H1 (cell line): ENCODE measurements at regions not wholly inside any gene's neighbourhood (a gene's known extent, or its start where the extent isn't known, plus 50 kb on each side); places are given as distances from the start of the nearest gene placed in this dataset.

Experiments
- CTCF ChIA-PET: fragments of 300-600 bp; sonication (Branson Sonifier 250); formaldehyde crosslinking; loops from one replicate; lab custom pipeline; 2021; ENCODE audit not compliant: partially characterized antibody; lab: Charles Lee
- POLR2A ChIA-PET: fragments of 300-600 bp; sonication (Branson Sonifier 250); formaldehyde crosslinking; loops from one replicate; lab custom pipeline; 2021; ENCODE audit warnings: inconsistent platforms; ENCODE audit not compliant: partially characterized antibody; lab: Charles Lee
- DNase-seq, 2 experiments: peaks; one replicate each; pipeline versions ENCODE4 v3.0.0 to v3.0.0-alpha.2; 2010 to 2022; ENCODE audit warnings: low spot score in 2 of 2, low read depth in 1 of 2, mixed read lengths in 1 of 2
- FAIRE-seq: peaks from 2 replicates; lab custom pipeline; 2011; peaks lifted over from hg19 to GRCh38; lab: Jason Lieb, UNC
- H2AFZ ChIP-seq: 2 replicates; pipeline ENCODE4 v1.8.1; 2012; ENCODE audit warnings: low read length, inconsistent platforms
- H2AK5ac ChIP-seq: 2 replicates; pipeline ENCODE4 v1.6.1; 2013; ENCODE audit warnings: low read depth, low read length
- H2BK120ac ChIP-seq: replicated peaks from 2 replicates; pipeline ENCODE3; 2013; ENCODE audit warnings: low read depth, low read length, inconsistent platforms
- H2BK12ac ChIP-seq: 2 replicates; pipeline ENCODE4 v1.6.1; 2013; ENCODE audit warnings: low read depth, low read length
- H2BK15ac ChIP-seq: 2 replicates; pipeline ENCODE4 v1.6.1; 2013; ENCODE audit warnings: low read length
- H2BK20ac ChIP-seq: 2 replicates; pipeline ENCODE4 v1.6.1; 2013; ENCODE audit warnings: low read length
- H2BK5ac ChIP-seq: 2 replicates; pipeline ENCODE4 v1.6.1; 2013; ENCODE audit warnings: low read depth, low read length
- H3K14ac ChIP-seq: 2 replicates; pipeline ENCODE4 v1.6.1; 2013; ENCODE audit warnings: inconsistent platforms; ENCODE audit not compliant: insufficient read length
- H3K18ac ChIP-seq: 2 replicates; pipeline ENCODE4 v1.6.1; 2013; ENCODE audit warnings: low read length; ENCODE audit errors: extremely low read depth
- H3K23ac ChIP-seq: 2 replicates; pipeline ENCODE4 v1.6.1; 2013; ENCODE audit warnings: inconsistent platforms; ENCODE audit not compliant: insufficient read length
- H3K23me2 ChIP-seq: 2 replicates; pipeline ENCODE4 v1.6.1; 2013; ENCODE audit warnings: low read depth, low read length
- H3K27ac ChIP-seq: 2 replicates; pipeline ENCODE4 v1.6.1; 2011; ENCODE audit warnings: low read depth, low read length, inconsistent platforms
- H3K27me3 ChIP-seq, 4 experiments: replicated peaks in 1 of 4; 1 replicate in 1 of 4; 2 replicates in 3 of 4; pipeline versions ENCODE4 v1.6.1 to v1.8.1; 2011 to 2013; ENCODE audit warnings: low read length in 3 of 4, mild to moderate bottlenecking in 3 of 4, inconsistent platforms in 2 of 4, mixed read lengths in 2 of 4, moderate library complexity in 1 of 4; ENCODE audit not compliant: control insufficient read depth in 3 of 4, insufficient read depth in 3 of 4; ENCODE audit errors: extremely low read depth in 1 of 4
- H3K36me3 ChIP-seq, 4 experiments: 2 replicates each; pipeline versions ENCODE4 v1.6.1 to v1.8.1; 2011 to 2013; ENCODE audit warnings: mild to moderate bottlenecking in 4 of 4, low read length in 3 of 4, moderate library complexity in 2 of 4, control low read depth in 1 of 4, inconsistent platforms in 1 of 4; ENCODE audit not compliant: insufficient read depth in 4 of 4, control insufficient read depth in 2 of 4
- H3K4ac ChIP-seq: replicated peaks from 2 replicates; pipeline ENCODE3; 2013; ENCODE audit warnings: low read length, low read depth, mixed read lengths, inconsistent platforms; ENCODE audit not compliant: insufficient read length
- H3K4me1 ChIP-seq, 4 experiments: replicated peaks in 1 of 4; 1 replicate in 1 of 4; 2 replicates in 3 of 4; pipeline versions ENCODE4 v1.6.1 to v1.8.1; 2011 to 2013; ENCODE audit warnings: low read length in 3 of 4, inconsistent platforms in 2 of 4, mixed read lengths in 1 of 4; ENCODE audit not compliant: insufficient read depth in 4 of 4, control insufficient read depth in 3 of 4
- H3K4me2 ChIP-seq, 2 experiments: 2 replicates each; pipeline versions ENCODE4 v1.6.1 to v1.8.1; 2011 to 2013; ENCODE audit warnings: low read depth in 2 of 2, low read length in 2 of 2, control low read depth in 1 of 2, inconsistent platforms in 1 of 2, mild to moderate bottlenecking in 1 of 2; ENCODE audit not compliant: insufficient read depth in 1 of 2
- H3K4me3 ChIP-seq, 4 experiments: fragments of 200-600, 300-600 bp in 1 of 4; sonication (generic), shearing (Covaris generic), sonication (Bioruptor Twin) in 1 of 4; 2 replicates each; pipeline versions ENCODE4 v1.5.1 to v1.8.1; 2011 to 2016; ENCODE audit warnings: low read length in 4 of 4, low read depth in 3 of 4, control low read depth in 2 of 4, inconsistent platforms in 2 of 4, mild to moderate bottlenecking in 2 of 4, mixed read lengths in 1 of 4, moderate library complexity in 1 of 4; ENCODE audit not compliant: insufficient read depth in 2 of 4; ENCODE audit errors: extremely low read depth in 1 of 4
- H3K56ac ChIP-seq: replicated peaks from 2 replicates; pipeline ENCODE3; 2013; ENCODE audit warnings: low read depth, mild to moderate bottlenecking, mixed read lengths, low read length, inconsistent platforms; ENCODE audit not compliant: insufficient read length
- H3K79me1 ChIP-seq: 2 replicates; pipeline ENCODE4 v1.6.1; 2013; ENCODE audit warnings: low read depth, low read length, control low read depth
- H3K79me2 ChIP-seq, 2 experiments: 2 replicates each; pipeline versions ENCODE4 v1.6.1 to v1.8.1; 2012 to 2013; ENCODE audit warnings: low read length in 2 of 2, mild to moderate bottlenecking in 2 of 2, inconsistent platforms in 1 of 2; ENCODE audit not compliant: insufficient read depth in 2 of 2, control insufficient read depth in 1 of 2
- H3K9ac ChIP-seq, 4 experiments: replicated peaks in 1 of 4; 1 replicate in 1 of 4; 2 replicates in 3 of 4; pipeline versions ENCODE4 v1.6.1 to v1.8.1; 2011 to 2013; ENCODE audit warnings: low read depth in 3 of 4, low read length in 3 of 4, control low read depth in 2 of 4, mild to moderate bottlenecking in 2 of 4, moderate library complexity in 2 of 4, inconsistent platforms in 1 of 4; ENCODE audit errors: extremely low read depth in 1 of 4
- H3K9me3 ChIP-seq, 2 experiments: 2 replicates each; pipeline versions ENCODE4 v1.6.1 to v1.8.1; 2012 to 2013; ENCODE audit warnings: mild to moderate bottlenecking in 2 of 2, moderate library complexity in 2 of 2, control low read depth in 1 of 2, inconsistent platforms in 1 of 2, low read depth in 1 of 2, low read length in 1 of 2, mixed read lengths in 1 of 2; ENCODE audit not compliant: insufficient read depth in 2 of 2
- H4K20me1 ChIP-seq, 2 experiments: replicated peaks in 1 of 2; 2 replicates each; pipeline versions ENCODE3 to v1.8.1; 2011 to 2013; ENCODE audit warnings: inconsistent platforms in 2 of 2, low read length in 2 of 2, mild to moderate bottlenecking in 1 of 2; ENCODE audit not compliant: insufficient read depth in 2 of 2, control insufficient read depth in 1 of 2
- H4K5ac ChIP-seq: 2 replicates; pipeline ENCODE4 v1.6.1; 2013; ENCODE audit warnings: low read length, low read depth, mixed read lengths, inconsistent platforms; ENCODE audit not compliant: insufficient read length
- H4K8ac ChIP-seq: 2 replicates; pipeline ENCODE4 v1.8.0; 2013; ENCODE audit warnings: mild to moderate bottlenecking, moderate library complexity, low read length, inconsistent platforms; ENCODE audit not compliant: insufficient read depth; ENCODE audit errors: extremely low read depth
- H4K91ac ChIP-seq: replicated peaks from 2 replicates; pipeline ENCODE3; 2013; ENCODE audit warnings: low read length, mixed read lengths, inconsistent platforms; ENCODE audit not compliant: insufficient read length
- BRCA1 ChIP-seq: IDR thresholded peaks from 2 replicates; pipeline ENCODE4 v1.6.1; 2012; ENCODE audit warnings: low read depth, low read length, improper control_type of control experiment
- CHD1 ChIP-seq: IDR thresholded peaks from 2 replicates; pipeline ENCODE4 v1.6.1; 2012; ENCODE audit warnings: low read depth, low read length, improper control_type of control experiment
- CHD2 ChIP-seq: IDR thresholded peaks from 2 replicates; pipeline ENCODE4 v1.6.1; 2012; ENCODE audit warnings: low read length, improper control_type of control experiment
- E2F6 ChIP-seq: IDR thresholded peaks from 2 replicates; pipeline ENCODE4 v1.6.1; 2012; ENCODE audit warnings: inconsistent platforms
- GTF2F1 ChIP-seq: IDR thresholded peaks from 2 replicates; pipeline ENCODE4 v1.6.1; 2012; ENCODE audit warnings: low read depth, low read length, improper control_type of control experiment, borderline replicate concordance
- KDM1A ChIP-seq: fragments of 200-600, 300-600 bp; sonication (generic); IDR thresholded peaks from 2 replicates; pipeline ENCODE4 v1.7.1; 2016; ENCODE audit warnings: mild to moderate bottlenecking, low read length, borderline replicate concordance
- MAX ChIP-seq: IDR thresholded peaks from 2 replicates; pipeline ENCODE4 v1.6.1; 2012; ENCODE audit warnings: inconsistent platforms
- PHF8 ChIP-seq: fragments of 200-600 bp; sonication (generic); conservative IDR thresholded peaks from 2 replicates; pipeline ENCODE4 v1.7.1; 2012; ENCODE audit warnings: low read depth, mild to moderate bottlenecking, inconsistent platforms, low read length, moderate library complexity
- POLR2A ChIP-seq, 2 experiments: IDR thresholded peaks; 1 replicate in 1 of 2; 2 replicates in 1 of 2; pipeline ENCODE4 v1.6.1; 2011; ENCODE audit warnings: low read depth in 2 of 2, low read length in 2 of 2, mild to moderate bottlenecking in 2 of 2; ENCODE audit errors: control extremely low read depth in 1 of 2
- SAP30 ChIP-seq: fragments of 300-600 bp; sonication (generic); IDR thresholded peaks from 2 replicates; pipeline ENCODE4 v1.7.1; 2012; ENCODE audit warnings: low read length, moderate library complexity, mild to moderate bottlenecking, inconsistent platforms; ENCODE audit not compliant: insufficient read depth, insufficient replicate concordance
- SIRT6 ChIP-seq: IDR thresholded peaks from one replicate; pipeline ENCODE4 v1.7.1; 2012; ENCODE audit warnings: low read length, inconsistent platforms
- SIX5 ChIP-seq: IDR thresholded peaks from 2 replicates; pipeline ENCODE4 v1.6.1; 2011; ENCODE audit warnings: mild to moderate bottlenecking, low read depth, low read length
- SP1 ChIP-seq: IDR thresholded peaks from 2 replicates; pipeline ENCODE4 v1.6.1; 2011; ENCODE audit warnings: low read depth, low read length
- SP4 ChIP-seq: IDR thresholded peaks from 2 replicates; pipeline ENCODE4 v1.6.1; 2012; ENCODE audit warnings: low read length, inconsistent platforms
- TAF1 ChIP-seq: IDR thresholded peaks from 2 replicates; pipeline ENCODE4 v1.6.1; 2011; ENCODE audit warnings: mild to moderate bottlenecking, low read depth, low read length
- WGBS, 2 experiments: shearing (Covaris generic) in 1 of 2; methylation state at CpG; one replicate each; pipeline versions ENCODE4 v1.1.6 to v1.1.7; 2013 to 2015; ENCODE audit warnings: low lambda C conversion rate in 2 of 2, mixed read lengths in 2 of 2, inconsistent platforms in 1 of 2, low coverage in 1 of 2, missing lambda C conversion rate in 1 of 2; ENCODE audit not compliant: insufficient replicate concordance in 2 of 2, insufficient coverage in 1 of 2, insufficient read length in 1 of 2; ENCODE audit errors: extremely low coverage in 1 of 2, missing lambda C conversion rate in 1 of 2; 5-methylcytosine and 5-hydroxymethylcytosine counted together

GRCh38 chr20:19820555-19821211, 62.6 kb downstream of the RIN2 start:
- no peak overlapping the region for H3K4me3 ChIP-seq
- POLR2A ChIA-PET = no interaction called here
- H4K91ac ChIP-seq = no peak overlapping the region
- H4K5ac ChIP-seq = no peak overlapping the region
- no peak overlapping the region for H3K4ac ChIP-seq
- no peak overlapping the region for H3K14ac ChIP-seq
- H2AK5ac ChIP-seq = no peak overlapping the region
- H4K20me1 ChIP-seq = no peaks in the 10 kb centered on the region
- no peaks in the 10 kb centered on the region for H3K36me3 ChIP-seq
- no peaks in the 10 kb centered on the region for H3K9me3 ChIP-seq
- H3K4me1 ChIP-seq = peaks cover 0 to 3% (median under 1%) of the 10 kb centered on the region in 4 experiments; a peak in 2 of 7 replicates
- WGBS, 2 experiments = 92% methylated on average over 4 of the region's 4 CpGs; no CpG with 5 or more reads in 1 of the 2 experiments
- FAIRE-seq = no peak
- no peak for DNase-seq
- H2BK12ac ChIP-seq = no peak overlapping the region
- no peak overlapping the region for H3K4me2 ChIP-seq
- H2AFZ ChIP-seq = no peak overlapping the region
- H3K23ac ChIP-seq = no peak overlapping the region
- H2BK120ac ChIP-seq = no peak overlapping the region
- H3K27ac ChIP-seq = no peak overlapping the region
- no peak overlapping the region for H3K9ac ChIP-seq
- H4K8ac ChIP-seq = no peak overlapping the region
- H2BK15ac ChIP-seq = no peak overlapping the region
- no peaks in the 10 kb centered on the region for H3K79me2 ChIP-seq
- CTCF ChIA-PET = interaction anchor here (0.9 kb wide), 1 partner anchor 35 kb away, joined by 3 read pairs; no protein-coding TSS in a partner anchor
- no peaks in the 10 kb centered on the region for H3K27me3 ChIP-seq
- no peak overlapping the region for H2BK20ac ChIP-seq
- H3K18ac ChIP-seq = no peak overlapping the region
- no peaks in the 10 kb centered on the region for H3K79me1 ChIP-seq
- no peak overlapping the region for H3K56ac ChIP-seq
- no peak overlapping the region for H2BK5ac ChIP-seq
- no peaks in the 10 kb centered on the region for H3K23me2 ChIP-seq
- TF ChIP-seq TAF1 (no peak), SIX5 (no peak), BRCA1 (no peak), PHF8 (no peak), MAX (no peak), SP4 (no peak), SAP30 (no peak), POLR2A (IDR thresholded peaks at IDR 0.05; ENCODE audit: control extremely low read depth in 1 of 2, low read depth in 2 of 2, low read length in 2 of 2) (no peak), CHD1 (no peak), SP1 (no peak), KDM1A (no peak), SIRT6 (no peak), GTF2F1 (no peak), CHD2 (no peak), E2F6 (no peak)
